ENCODE measurements at regions not wholly inside any gene's neighbourhood (a gene's known extent, or its start where the extent isn't known, plus 50 kb on each side); places are given as distances from the start of the nearest gene placed in this dataset.

DNA sequence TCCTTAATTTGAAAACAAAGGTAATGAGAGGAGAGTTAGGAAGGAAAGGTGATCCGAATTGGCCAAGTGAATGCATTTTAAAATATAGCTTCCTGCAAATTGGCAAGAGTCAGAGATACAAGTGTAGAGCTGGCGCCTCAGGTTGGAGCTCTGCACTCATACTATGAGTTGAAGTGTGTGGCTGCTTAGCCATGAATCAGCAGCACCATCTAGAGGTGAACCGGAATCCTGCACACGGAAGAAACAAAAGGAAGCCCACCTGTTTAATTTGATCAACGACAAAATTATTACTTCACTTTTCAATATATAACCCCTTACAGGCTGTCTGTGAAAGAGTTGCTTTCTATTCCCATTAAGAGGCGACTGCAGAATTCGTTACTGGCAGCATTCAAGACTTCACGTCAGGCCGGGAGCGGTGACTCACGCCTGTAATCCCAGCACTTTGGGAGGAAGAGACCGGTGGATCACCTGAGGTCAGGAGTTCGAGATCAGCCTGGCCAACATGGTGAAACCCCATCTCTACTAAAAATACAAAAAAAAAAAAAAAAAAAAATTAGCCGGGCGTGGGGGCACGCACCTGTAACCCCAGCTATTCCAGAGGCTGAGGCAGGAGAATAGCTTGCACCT, 1253.7 kb upstream of the CDH8 start:
- Histone ChIP-seq H3K9me3 (no peaks in the 10 kb centered on the region), H3K4me1 (no peaks in the 10 kb centered on the region), H3K27ac (no peak overlapping the region), H3K4me3 (no peak overlapping the region), H3K36me3 (no peaks in the 10 kb centered on the region), H3K27me3 (no peaks in the 10 kb centered on the region)
- intact Hi-C loops (cut with DNase I; ENCODE audit: low total_unique reads) = no loop called here
- DNase-seq = peak; percentile 46 to 78
- TF ChIP-seq CTCF (IDR thresholded peaks at IDR 0.05) (peak in 5 of 7 experiments; percentile 55 to 73 (median 64)), EP300 (IDR thresholded peaks at IDR 0.05) (no peak)
- WGBS, 5 donors = 43 to 48% (median 45%) methylated on average over 16 of the region's 16 CpGs

GRCh38 chr16:63287401-63287800, 1251.2 kb upstream of the CDH8 start:
- TF ChIP-seq EP300 (IDR thresholded peaks at IDR 0.05) (no peak), CTCF (IDR thresholded peaks at IDR 0.05) (no peak), POLR2AphosphoS5 (IDR thresholded peaks at IDR 0.05) (no peak), POLR2A (IDR thresholded peaks at IDR 0.05) (no peak)
- H3K4me3 ChIP-seq = no peak overlapping the region
- no peak for DNase-seq
- H3K27me3 ChIP-seq = no peaks in the 10 kb centered on the region
- 17 to 41% (median 29%) methylated on average over 2 of the region's 2 CpGs for WGBS, 5 donors
- intact Hi-C loops (cut with DNase I; ENCODE audit: low total_unique reads) = no loop called here
- H3K4me1 ChIP-seq = no peaks in the 10 kb centered on the region
- H3K9me3 ChIP-seq = no peaks in the 10 kb centered on the region
- no peaks in the 10 kb centered on the region for H3K36me3 ChIP-seq
- no peak overlapping the region for H3K27ac ChIP-seq

DNA sequence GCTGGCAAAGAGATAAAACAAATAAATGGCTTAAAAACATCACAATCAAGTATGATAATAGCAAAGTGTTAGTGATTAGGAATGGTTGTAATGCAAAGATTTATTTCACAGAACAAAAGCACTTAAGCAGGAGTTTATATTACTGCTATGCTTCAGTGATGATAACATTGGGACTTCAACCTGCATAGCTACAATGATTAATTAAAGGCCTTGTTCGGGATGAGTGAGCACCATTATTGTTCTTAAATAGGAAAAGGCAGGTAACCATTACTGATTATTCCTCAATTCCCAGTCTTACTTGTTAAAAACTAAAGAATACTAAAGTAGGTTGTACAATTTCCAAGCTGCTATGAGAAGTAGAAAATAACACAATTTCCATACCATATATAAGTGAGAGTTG, 1247.5 kb upstream of the CDH8 start:
- no peak for DNase-seq
- Histone ChIP-seq H3K27ac (no peak overlapping the region), H3K27me3 (no peaks in the 10 kb centered on the region), H3K4me1 (no peaks in the 10 kb centered on the region), H3K9me3 (no peaks in the 10 kb centered on the region), H3K36me3 (no peaks in the 10 kb centered on the region), H3K4me3 (no peak overlapping the region)
- intact Hi-C loops (cut with DNase I; ENCODE audit: low total_unique reads) = no loop called here
- 23 to 41% (median 30%) methylated on average over 1 of the region's 1 CpG for WGBS, 5 donors
- TF ChIP-seq POLR2A (IDR thresholded peaks at IDR 0.05) (no peak), EP300 (IDR thresholded peaks at IDR 0.05) (no peak), CTCF (IDR thresholded peaks at IDR 0.05) (no peak), POLR2AphosphoS5 (IDR thresholded peaks at IDR 0.05) (no peak)

- intact Hi-C loops (cut with DNase I; ENCODE audit: low total_unique reads) = no loop called here
- Histone ChIP-seq H3K27me3 (no peaks in the 10 kb centered on the region), H3K4me3 (no peak overlapping the region), H3K27ac (no peak overlapping the region), H3K4me1 (no peaks in the 10 kb centered on the region), H3K36me3 (no peaks in the 10 kb centered on the region), H3K9me3 (no peaks in the 10 kb centered on the region)
- no peak for TF ChIP-seq POLR2AphosphoS5 (IDR thresholded peaks at IDR 0.05)
- TF ChIP-seq POLR2A (IDR thresholded peaks at IDR 0.05) = no peak
- no peak for TF ChIP-seq CTCF (IDR thresholded peaks at IDR 0.05)
- no peak for TF ChIP-seq EP300 (IDR thresholded peaks at IDR 0.05)
- no peak for DNase-seq
- WGBS, 5 donors = 67 to 74% (median 72%) methylated on average over 5 of the region's 5 CpGs
These were observed 1208.4 kb upstream of the CDH8 start for GRCh38 chr16:63244631-63245030.

Data from stomach (tissue), 8 donors.